Retinal pigment epithelial cell (primary cell): ENCODE measurements at regions not wholly inside any gene's neighbourhood (a gene's known extent, or its start where the extent isn't known, plus 50 kb on each side); places are given as distances from the start of the nearest gene placed in this dataset.
"Not testable (repeated sequence)": the region's sequence is repeated elsewhere in the genome, so short reads cannot be mapped to it uniquely, and the experiment has no call there.

Source experiments
- DNase-seq: peaks from one replicate; pipeline ENCODE4 v3.0.0-alpha.2; 2010; ENCODE audit warnings: low read depth
- H3K4me3 ChIP-seq: 2 replicates; pipeline ENCODE4 v1.5.1; 2011; ENCODE audit warnings: mild to moderate bottlenecking, low read length, control low read depth, moderate library complexity
- CTCF ChIP-seq: conservative IDR thresholded peaks from 2 replicates; pipeline ENCODE4 v1.5.1; 2011; ENCODE audit warnings: low read depth, low read length, control low read depth, inconsistent platforms

- DNase-seq: no peak
- no peak overlapping the region for H3K4me3 ChIP-seq
- TF ChIP-seq CTCF: no peak
These were observed 87.6 kb upstream of the MYLIP start for GRCh38 chr6:16041327-16041726.

GRCh38 chr6:16040628-16040974 is 88.3 kb upstream of the MYLIP start:
- no peak for DNase-seq
- TF ChIP-seq CTCF: no peak
- H3K4me3 ChIP-seq: no peak overlapping the region

GRCh38 chr6:16039892-16040627 is 88.8 kb upstream of the MYLIP start:
- H3K4me3 ChIP-seq, DNase-seq: not testable (repeated sequence)

- no peak for DNase-seq
- no peak for TF ChIP-seq CTCF
These were observed 89.9 kb upstream of the MYLIP start for GRCh38 chr6:16038938-16039337.

GRCh38 chr6:16035488-16036080 is 93.3 kb upstream of the MYLIP start:
- TF ChIP-seq CTCF: no peak
- no peak overlapping the region for H3K4me3 ChIP-seq
- no peak for DNase-seq

More at GRCh38 chr6:16038938-16039337, 89.9 kb upstream of the MYLIP start:
- H3K4me3 ChIP-seq: no peak overlapping the region

GRCh38 chr6:16033214-16033613 is 95.7 kb upstream of the MYLIP start:
- no peak overlapping the region for H3K4me3 ChIP-seq
- no peak for TF ChIP-seq CTCF
- no peak for DNase-seq

- no peak for DNase-seq
- no peak for TF ChIP-seq CTCF
- no peak overlapping the region for H3K4me3 ChIP-seq
These were observed 97.5 kb upstream of the MYLIP start for GRCh38 chr6:16031278-16031981.
